ENCODE measurements at regions not wholly inside any gene's neighbourhood (a gene's known extent, or its start where the extent isn't known, plus 50 kb on each side); places are given as distances from the start of the nearest gene placed in this dataset.

- TF ChIP-seq EP300 (IDR thresholded peaks at IDR 0.05; ENCODE audit: borderline replicate concordance) (no peak), YY1 (IDR thresholded peaks at IDR 0.05; ENCODE audit: low read depth) (no peak), ZBTB7A (IDR thresholded peaks at IDR 0.05; ENCODE audit: low read depth) (no peak), RAD21 (IDR thresholded peaks at IDR 0.05; ENCODE audit: low read depth) (no peak), CEBPB (IDR thresholded peaks at IDR 0.05) (no peak), CREB1 (IDR thresholded peaks at IDR 0.05; ENCODE audit: low read depth) (no peak), TCF12 (IDR thresholded peaks at IDR 0.05; ENCODE audit: low read depth) (no peak), FOXM1 (IDR thresholded peaks at IDR 0.05; ENCODE audit: borderline replicate concordance, low read depth) (no peak)
- TF ChIP-seq, protein P1, sequence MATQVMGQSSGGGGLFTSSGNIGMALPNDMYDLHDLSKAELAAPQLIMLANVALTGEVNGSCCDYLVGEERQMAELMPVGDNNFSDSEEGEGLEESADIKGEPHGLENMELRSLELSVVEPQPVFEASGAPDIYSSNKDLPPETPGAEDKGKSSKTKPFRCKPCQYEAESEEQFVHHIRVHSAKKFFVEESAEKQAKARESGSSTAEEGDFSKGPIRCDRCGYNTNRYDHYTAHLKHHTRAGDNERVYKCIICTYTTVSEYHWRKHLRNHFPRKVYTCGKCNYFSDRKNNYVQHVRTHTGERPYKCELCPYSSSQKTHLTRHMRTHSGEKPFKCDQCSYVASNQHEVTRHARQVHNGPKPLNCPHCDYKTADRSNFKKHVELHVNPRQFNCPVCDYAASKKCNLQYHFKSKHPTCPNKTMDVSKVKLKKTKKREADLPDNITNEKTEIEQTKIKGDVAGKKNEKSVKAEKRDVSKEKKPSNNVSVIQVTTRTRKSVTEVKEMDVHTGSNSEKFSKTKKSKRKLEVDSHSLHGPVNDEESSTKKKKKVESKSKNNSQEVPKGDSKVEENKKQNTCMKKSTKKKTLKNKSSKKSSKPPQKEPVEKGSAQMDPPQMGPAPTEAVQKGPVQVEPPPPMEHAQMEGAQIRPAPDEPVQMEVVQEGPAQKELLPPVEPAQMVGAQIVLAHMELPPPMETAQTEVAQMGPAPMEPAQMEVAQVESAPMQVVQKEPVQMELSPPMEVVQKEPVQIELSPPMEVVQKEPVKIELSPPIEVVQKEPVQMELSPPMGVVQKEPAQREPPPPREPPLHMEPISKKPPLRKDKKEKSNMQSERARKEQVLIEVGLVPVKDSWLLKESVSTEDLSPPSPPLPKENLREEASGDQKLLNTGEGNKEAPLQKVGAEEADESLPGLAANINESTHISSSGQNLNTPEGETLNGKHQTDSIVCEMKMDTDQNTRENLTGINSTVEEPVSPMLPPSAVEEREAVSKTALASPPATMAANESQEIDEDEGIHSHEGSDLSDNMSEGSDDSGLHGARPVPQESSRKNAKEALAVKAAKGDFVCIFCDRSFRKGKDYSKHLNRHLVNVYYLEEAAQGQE (IDR thresholded peaks at IDR 0.05; ENCODE audit: low read depth) = no peak
Observed at GRCh38 chr5:6886866-6887265, 173.6 kb downstream of the TENT4A start.

Data from Ishikawa (cell line).